H9 (cell line): ENCODE measurements at regions not wholly inside any gene's neighbourhood (a gene's known extent, or its start where the extent isn't known, plus 50 kb on each side); places are given as distances from the start of the nearest gene placed in this dataset.

Source experiments
- DNase-seq: peaks from one replicate; pipeline ENCODE4 v3.0.0-alpha.2; 2017
- H2AFZ ChIP-seq: one replicate; pipeline ENCODE4 v1.6.1; 2013; ENCODE audit warnings: mild to moderate bottlenecking, low read length, control low read depth, moderate library complexity
- H2AK5ac ChIP-seq: 2 replicates; pipeline ENCODE4 v1.6.1; 2013; ENCODE audit warnings: low read length, control low read depth, mixed read lengths; ENCODE audit not compliant: insufficient read length
- H2BK120ac ChIP-seq: one replicate; pipeline ENCODE4 v1.6.1; 2013; ENCODE audit warnings: low read depth, mild to moderate bottlenecking, low read length, control low read depth, inconsistent platforms; ENCODE audit not compliant: poor library complexity, severe bottlenecking
- H2BK12ac ChIP-seq: 2 replicates; pipeline ENCODE4 v1.6.1; 2013; ENCODE audit warnings: low read length, control low read depth, mixed read lengths, low read depth; ENCODE audit not compliant: insufficient read length
- H2BK15ac ChIP-seq: 2 replicates; pipeline ENCODE4 v1.6.1; 2013; ENCODE audit warnings: low read depth, low read length, control low read depth
- H2BK20ac ChIP-seq: one replicate; pipeline ENCODE4 v1.6.1; 2013; ENCODE audit warnings: low read depth, mild to moderate bottlenecking, low read length, control low read depth, inconsistent platforms; ENCODE audit not compliant: poor library complexity, severe bottlenecking
- H2BK5ac ChIP-seq: 2 replicates; pipeline ENCODE4 v1.6.1; 2013; ENCODE audit warnings: low read length, control low read depth, mixed read lengths; ENCODE audit not compliant: insufficient read length
- H3K14ac ChIP-seq: 2 replicates; pipeline ENCODE4 v1.6.1; 2013; ENCODE audit warnings: low read length, control low read depth; ENCODE audit not compliant: insufficient read depth
- H3K18ac ChIP-seq: 2 replicates; pipeline ENCODE4 v1.6.1; 2013; ENCODE audit warnings: low read depth, mild to moderate bottlenecking, mixed read lengths, low read length, control low read depth; ENCODE audit not compliant: insufficient read length
- H3K23ac ChIP-seq: 2 replicates; pipeline ENCODE4 v1.6.1; 2013; ENCODE audit warnings: low read length, control low read depth, mixed read lengths, low read depth; ENCODE audit not compliant: insufficient read length
- H3K23me2 ChIP-seq: 2 replicates; pipeline ENCODE4 v1.6.1; 2013; ENCODE audit warnings: low read depth, mild to moderate bottlenecking, mixed read lengths, low read length, control low read depth; ENCODE audit not compliant: insufficient read length, poor library complexity, severe bottlenecking
- H3K27ac ChIP-seq: 2 replicates; pipeline ENCODE4 v1.5.1; 2013; ENCODE audit warnings: low read length, control low read depth, mixed read lengths, low read depth; ENCODE audit not compliant: insufficient read length
- H3K27me3 ChIP-seq: 2 replicates; pipeline ENCODE4 v1.6.1; 2013; ENCODE audit warnings: low read length, control low read depth, inconsistent platforms; ENCODE audit not compliant: insufficient read depth
- H3K4ac ChIP-seq: 2 replicates; pipeline ENCODE4 v1.6.1; 2013; ENCODE audit warnings: low read depth, mild to moderate bottlenecking, control low read depth, inconsistent platforms, low read length, moderate library complexity
- H3K4me1 ChIP-seq: 2 replicates; pipeline ENCODE4 v1.6.1; 2013; ENCODE audit warnings: low read length, control low read depth, inconsistent platforms; ENCODE audit not compliant: insufficient read depth
- H3K4me2 ChIP-seq: 2 replicates; pipeline ENCODE4 v1.6.1; 2013; ENCODE audit warnings: low read length, control low read depth, mixed read lengths; ENCODE audit not compliant: insufficient read length, insufficient read depth
- H3K56ac ChIP-seq: 2 replicates; pipeline ENCODE4 v1.6.1; 2013; ENCODE audit warnings: low read depth, mild to moderate bottlenecking, mixed read lengths, low read length, control low read depth; ENCODE audit not compliant: insufficient read length
- H3K79me1 ChIP-seq: 2 replicates; pipeline ENCODE4 v1.6.1; 2013; ENCODE audit warnings: low read depth, mild to moderate bottlenecking, moderate library complexity, low read length, control low read depth, inconsistent platforms; ENCODE audit not compliant: insufficient read depth, poor library complexity, severe bottlenecking
- H3K79me2 ChIP-seq: 2 replicates; pipeline ENCODE4 v1.6.1; 2013; ENCODE audit warnings: low read length, control low read depth, inconsistent platforms; ENCODE audit not compliant: insufficient read depth
- H3K9ac ChIP-seq: 2 replicates; pipeline ENCODE4 v1.6.1; 2013; ENCODE audit warnings: low read length, control low read depth, mixed read lengths; ENCODE audit not compliant: insufficient read length; ENCODE audit errors: extremely low read depth
- H3K9me3 ChIP-seq: one replicate; pipeline ENCODE4 v1.6.1; 2013; ENCODE audit warnings: low read depth, low read length, inconsistent platforms; ENCODE audit not compliant: control insufficient read depth
- H3T11ph ChIP-seq: one replicate; pipeline ENCODE4 v1.6.1; 2013; ENCODE audit warnings: mild to moderate bottlenecking, low read length, control low read depth, inconsistent platforms
- H4K20me1 ChIP-seq: one replicate; pipeline ENCODE4 v1.6.1; 2013; ENCODE audit not compliant: control insufficient read depth, insufficient read length, insufficient read depth
- H4K5ac ChIP-seq: 2 replicates; pipeline ENCODE4 v1.6.1; 2013; ENCODE audit warnings: low read depth, mild to moderate bottlenecking, mixed read lengths, low read length, control low read depth; ENCODE audit not compliant: insufficient read length
- H4K8ac ChIP-seq: replicated peaks from 2 replicates; pipeline ENCODE4 v1.6.1; 2013; ENCODE audit warnings: low read length, control low read depth, mixed read lengths, low read depth; ENCODE audit not compliant: insufficient read length
- H4K91ac ChIP-seq: 2 replicates; pipeline ENCODE4 v1.6.1; 2013; ENCODE audit warnings: low read depth, mild to moderate bottlenecking, moderate library complexity, mixed read lengths, low read length, control low read depth; ENCODE audit not compliant: insufficient read length
- H3K27ac Mint-ChIP-seq, 3 experiments: 2 replicates in 2 of 3; 3 replicates in 1 of 3; pipeline ENCODE4 v1.8.0; 2020 to 2021; ENCODE audit warnings: mixed read lengths in 3 of 3, mild to moderate bottlenecking in 1 of 3, moderate library complexity in 1 of 3
- H3K27me3 Mint-ChIP-seq: 2 replicates; pipeline ENCODE4 v1.8.0; 2021; ENCODE audit warnings: low read depth, mild to moderate bottlenecking, moderate library complexity, mixed read lengths
- H3K36me3 Mint-ChIP-seq, 3 experiments: 2 replicates in 2 of 3; 3 replicates in 1 of 3; pipeline ENCODE4 v1.8.0; 2020 to 2021; ENCODE audit warnings: low read depth in 3 of 3, mixed read lengths in 3 of 3; ENCODE audit not compliant: insufficient read depth in 1 of 3
- H3K4me1 Mint-ChIP-seq, 2 experiments: 2 replicates each; pipeline ENCODE4 v1.8.0; 2020; ENCODE audit warnings: mixed read lengths in 2 of 2
- H3K4me3 Mint-ChIP-seq, 2 experiments: 2 replicates in 1 of 2; 3 replicates in 1 of 2; pipeline ENCODE4 v1.8.0; 2020 to 2021; ENCODE audit warnings: mild to moderate bottlenecking in 2 of 2, mixed read lengths in 2 of 2, moderate library complexity in 1 of 2
- H3K9me3 Mint-ChIP-seq, 2 experiments: 2 replicates in 1 of 2; 3 replicates in 1 of 2; pipeline ENCODE4 v1.8.0; 2020; ENCODE audit warnings: mild to moderate bottlenecking in 2 of 2, mixed read lengths in 2 of 2, moderate library complexity in 1 of 2
- WGBS: extraction: QIAGEN DNeasy Blood & Tissue Kit; methylation state at CpG from one replicate; pipeline ENCODE4 v1.1.7; 2013; ENCODE audit warnings: missing lambda C conversion rate, low lambda C conversion rate, mixed read lengths; ENCODE audit not compliant: insufficient read length; ENCODE audit errors: extremely low coverage; 5-methylcytosine and 5-hydroxymethylcytosine counted together
- TF ChIP-seq, protein P1 (sequence below): fragments of 200-600 bp; sonication (generic); conservative IDR thresholded peaks from 3 replicates; pipeline ENCODE4 v1.8.0; 2021; ENCODE audit warnings: antibody characterized with exemption, mild to moderate bottlenecking

DNA sequence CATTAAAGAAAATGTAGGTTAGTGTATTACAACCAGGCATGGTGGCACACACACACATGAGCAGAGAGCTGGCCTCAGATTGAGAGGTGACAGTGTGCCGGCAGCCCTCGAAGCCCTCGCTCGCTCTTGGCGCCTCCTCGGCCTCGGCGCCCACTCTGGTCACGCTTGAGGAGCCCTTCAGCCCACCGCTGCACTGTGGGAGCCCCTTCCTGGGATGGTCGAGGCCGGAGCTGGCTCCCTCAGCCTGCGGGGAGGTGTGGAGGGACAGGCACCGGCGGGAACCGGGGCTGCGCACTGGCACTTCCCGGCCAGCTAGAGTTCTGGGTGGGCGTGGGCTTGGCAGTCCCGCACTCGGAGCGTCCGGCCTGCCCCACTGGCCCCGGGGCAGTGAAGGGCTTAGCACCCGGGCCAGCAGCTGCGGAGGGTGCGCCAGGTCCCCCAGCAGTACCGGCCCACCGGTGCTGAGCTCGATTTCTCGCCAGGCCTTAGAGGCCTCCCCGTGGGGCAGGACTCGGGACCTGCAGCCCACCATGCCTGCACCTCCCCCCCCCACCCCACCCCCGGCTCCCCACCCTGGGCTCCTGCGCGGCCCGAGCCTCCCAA, 80.4 kb upstream of the TMEM158 start:
- Histone ChIP-seq H3K27me3 (no peaks in the 10 kb centered on the region), H3K4ac (no peak overlapping the region), H3K79me2 (no peaks in the 10 kb centered on the region), H3K9me3 (no peaks in the 10 kb centered on the region), H2BK15ac (no peak overlapping the region), H4K5ac (no peak overlapping the region), H3K9ac (no peak overlapping the region), H3K79me1 (no peaks in the 10 kb centered on the region), H4K8ac (no peak overlapping the region), H2BK5ac (no peak overlapping the region), H3T11ph (no peak overlapping the region), H4K20me1 (no peaks in the 10 kb centered on the region), H4K91ac (no peak overlapping the region), H3K56ac (no peak overlapping the region), H3K27ac (no peak overlapping the region), H2AK5ac (no peak overlapping the region), H3K14ac (no peak overlapping the region), H3K4me1 (peaks cover 8% of the 10 kb centered on the region), H3K23ac (no peak overlapping the region), H3K18ac (no peak overlapping the region), H2AFZ (no peak overlapping the region), H2BK20ac (no peak overlapping the region), H3K4me2 (no peak overlapping the region), H3K23me2 (no peaks in the 10 kb centered on the region), H2BK12ac (no peak overlapping the region), H2BK120ac (no peak overlapping the region)
- peaks cover 6% of the 10 kb centered on the region for H3K27me3 Mint-ChIP-seq
- peaks cover 21 to 27% of the 10 kb centered on the region in 2 experiments for H3K9me3 Mint-ChIP-seq
- TF ChIP-seq, protein P1, sequence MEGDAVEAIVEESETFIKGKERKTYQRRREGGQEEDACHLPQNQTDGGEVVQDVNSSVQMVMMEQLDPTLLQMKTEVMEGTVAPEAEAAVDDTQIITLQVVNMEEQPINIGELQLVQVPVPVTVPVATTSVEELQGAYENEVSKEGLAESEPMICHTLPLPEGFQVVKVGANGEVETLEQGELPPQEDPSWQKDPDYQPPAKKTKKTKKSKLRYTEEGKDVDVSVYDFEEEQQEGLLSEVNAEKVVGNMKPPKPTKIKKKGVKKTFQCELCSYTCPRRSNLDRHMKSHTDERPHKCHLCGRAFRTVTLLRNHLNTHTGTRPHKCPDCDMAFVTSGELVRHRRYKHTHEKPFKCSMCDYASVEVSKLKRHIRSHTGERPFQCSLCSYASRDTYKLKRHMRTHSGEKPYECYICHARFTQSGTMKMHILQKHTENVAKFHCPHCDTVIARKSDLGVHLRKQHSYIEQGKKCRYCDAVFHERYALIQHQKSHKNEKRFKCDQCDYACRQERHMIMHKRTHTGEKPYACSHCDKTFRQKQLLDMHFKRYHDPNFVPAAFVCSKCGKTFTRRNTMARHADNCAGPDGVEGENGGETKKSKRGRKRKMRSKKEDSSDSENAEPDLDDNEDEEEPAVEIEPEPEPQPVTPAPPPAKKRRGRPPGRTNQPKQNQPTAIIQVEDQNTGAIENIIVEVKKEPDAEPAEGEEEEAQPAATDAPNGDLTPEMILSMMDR, result no peak
- H3K36me3 Mint-ChIP-seq, result peaks cover 8 to 25% (median 10%) of the 10 kb centered on the region in 3 experiments
- no CpG with 5 or more reads among the region's 37 CpGs for WGBS
- no peak overlapping the region for H3K27ac Mint-ChIP-seq
- peaks cover 24 to 25% of the 10 kb centered on the region in 2 experiments for H3K4me1 Mint-ChIP-seq
- DNase-seq, result no peak
- no peak overlapping the region for H3K4me3 Mint-ChIP-seq
